Caco-2 (cell line): ENCODE measurements at regions not wholly inside any gene's neighbourhood (a gene's known extent, or its start where the extent isn't known, plus 50 kb on each side); places are given as distances from the start of the nearest gene placed in this dataset.

ENCODE experiments used
- BruUV-seq: library from RNA; stranded (reverse); fragments of 400-500 nt; replicated peaks from 2 replicates; lab custom pipeline; 2021; lab: Mats Ljungman, UMichigan
- CTCF ChIA-PET: fragments of 300-600 bp; sonication (Branson Sonifier 250); formaldehyde crosslinking; loops from one replicate; lab custom pipeline; 2022; ENCODE audit warnings: antibody characterized with exemption; lab: Charles Lee
- POLR2A ChIA-PET: fragments of 300-600 bp; sonication (Branson Sonifier 250); formaldehyde crosslinking; loops from one replicate; lab custom pipeline; 2022; ENCODE audit warnings: antibody characterized with exemption; lab: Charles Lee
- DNase-seq, 2 experiments: peaks; one replicate each; pipeline versions ENCODE4 v3.0.0 to v3.0.0-alpha.2; 2020 to 2022
- H3K27me3 ChIP-seq: replicated peaks from 2 replicates; pipeline ENCODE4 v1.6.0; 2011; ENCODE audit warnings: low read length; ENCODE audit not compliant: control insufficient read depth, insufficient read depth
- H3K36me3 ChIP-seq: 2 replicates; pipeline ENCODE4 v1.5.1; 2011; ENCODE audit warnings: low read length; ENCODE audit not compliant: control insufficient read depth, insufficient read depth
- H3K4me1 ChIP-seq: fragments of 250-450 bp; sonication (Bioruptor Pico); 2 replicates; pipeline ENCODE4 v1.5.1; 2020; ENCODE audit warnings: mild to moderate bottlenecking
- H3K4me3 ChIP-seq: 2 replicates; pipeline ENCODE4 v1.5.1; 2011; ENCODE audit warnings: low read depth, mild to moderate bottlenecking, control low read depth, low read length
- H3K9me3 ChIP-seq: fragments of 250-450 bp; sonication (Bioruptor Pico); 2 replicates; pipeline ENCODE4 v1.5.1; 2020; ENCODE audit warnings: mild to moderate bottlenecking, moderate library complexity
- H3K27ac Mint-ChIP-seq: one replicate; pipeline ENCODE4 v1.8.0; 2022; ENCODE audit warnings: mixed read lengths; ENCODE audit not compliant: unreplicated experiment
- H3K27me3 Mint-ChIP-seq: one replicate; pipeline ENCODE4 v1.8.0; 2022; ENCODE audit warnings: mixed read lengths; ENCODE audit not compliant: insufficient read depth, unreplicated experiment
- H3K36me3 Mint-ChIP-seq: one replicate; pipeline ENCODE4 v1.8.0; 2022; ENCODE audit warnings: mild to moderate bottlenecking, mixed read lengths; ENCODE audit not compliant: insufficient read depth, unreplicated experiment
- H3K4me1 Mint-ChIP-seq: one replicate; pipeline ENCODE4 v1.8.0; 2022; ENCODE audit warnings: low read depth, mixed read lengths; ENCODE audit not compliant: unreplicated experiment
- H3K4me3 Mint-ChIP-seq: one replicate; pipeline ENCODE4 v1.8.0; 2022; ENCODE audit warnings: mild to moderate bottlenecking, moderate library complexity, mixed read lengths; ENCODE audit not compliant: unreplicated experiment
- H3K9me3 Mint-ChIP-seq: one replicate; pipeline ENCODE4 v1.8.0; 2022; ENCODE audit warnings: mixed read lengths; ENCODE audit not compliant: unreplicated experiment
- intact Hi-C: fragments of 100-400 bp; cut with micrococcal nuclease; formaldehyde crosslinking; loops from one replicate; pipeline ENCODE4 v1.10.0; 2022; ENCODE audit not compliant: unreplicated experiment
- TF ChIP-seq, protein P1 (sequence below), 2 experiments: fragments of 200-600 bp in 1 of 2; IDR thresholded peaks; 1 replicate in 1 of 2; 2 replicates in 1 of 2; pipeline versions ENCODE4 v1.5.1 to v1.8.0; 2011 to 2022; ENCODE audit warnings: antibody characterized with exemption in 1 of 2, control low read depth in 1 of 2, inconsistent platforms in 1 of 2, low read depth in 1 of 2, low read length in 1 of 2, mild to moderate bottlenecking in 1 of 2, moderate library complexity in 1 of 2; ENCODE audit not compliant: insufficient read depth in 1 of 2, severe bottlenecking in 1 of 2, unreplicated experiment in 1 of 2

- no peaks in the 10 kb centered on the region for H3K4me1 Mint-ChIP-seq
- TF ChIP-seq, protein P1, sequence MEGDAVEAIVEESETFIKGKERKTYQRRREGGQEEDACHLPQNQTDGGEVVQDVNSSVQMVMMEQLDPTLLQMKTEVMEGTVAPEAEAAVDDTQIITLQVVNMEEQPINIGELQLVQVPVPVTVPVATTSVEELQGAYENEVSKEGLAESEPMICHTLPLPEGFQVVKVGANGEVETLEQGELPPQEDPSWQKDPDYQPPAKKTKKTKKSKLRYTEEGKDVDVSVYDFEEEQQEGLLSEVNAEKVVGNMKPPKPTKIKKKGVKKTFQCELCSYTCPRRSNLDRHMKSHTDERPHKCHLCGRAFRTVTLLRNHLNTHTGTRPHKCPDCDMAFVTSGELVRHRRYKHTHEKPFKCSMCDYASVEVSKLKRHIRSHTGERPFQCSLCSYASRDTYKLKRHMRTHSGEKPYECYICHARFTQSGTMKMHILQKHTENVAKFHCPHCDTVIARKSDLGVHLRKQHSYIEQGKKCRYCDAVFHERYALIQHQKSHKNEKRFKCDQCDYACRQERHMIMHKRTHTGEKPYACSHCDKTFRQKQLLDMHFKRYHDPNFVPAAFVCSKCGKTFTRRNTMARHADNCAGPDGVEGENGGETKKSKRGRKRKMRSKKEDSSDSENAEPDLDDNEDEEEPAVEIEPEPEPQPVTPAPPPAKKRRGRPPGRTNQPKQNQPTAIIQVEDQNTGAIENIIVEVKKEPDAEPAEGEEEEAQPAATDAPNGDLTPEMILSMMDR (IDR thresholded peaks at IDR 0.05; ENCODE audit: insufficient read depth in 1 of 2, low read depth in 1 of 2, low read length in 1 of 2, severe bottlenecking in 1 of 2, unreplicated experiment in 1 of 2), result peak; percentile 40
- H3K27ac Mint-ChIP-seq, result no peak overlapping the region
- H3K36me3 Mint-ChIP-seq, result no peaks in the 10 kb centered on the region
- CTCF ChIA-PET, result interaction anchor here (1.4 kb wide), 1 partner anchor 100 kb away, joined by 7 read pairs; no protein-coding TSS in a partner anchor
- no peaks in the 10 kb centered on the region for H3K9me3 Mint-ChIP-seq
- intact Hi-C loops, result loop anchor here (2.0 kb wide), 2 partner anchors 262 to 1838 kb away; no protein-coding TSS in a partner anchor
- Histone ChIP-seq H3K4me1 (no peaks in the 10 kb centered on the region), H3K27me3 (no peaks in the 10 kb centered on the region; the same call in 1 of the 2 replicates), H3K4me3 (no peak overlapping the region), H3K9me3 (no peaks in the 10 kb centered on the region), H3K36me3 (no peaks in the 10 kb centered on the region)
- peak in 1 of 2 experiments; percentile 9 for DNase-seq
- POLR2A ChIA-PET, result interaction anchor here (0.6 kb wide), 1 partner anchor 369 kb away, joined by 3 read pairs; no protein-coding TSS in a partner anchor
- BruUV-seq, result no TSS peak
- H3K4me3 Mint-ChIP-seq, result no peak overlapping the region
- H3K27me3 Mint-ChIP-seq, result peaks cover 18% of the 10 kb centered on the region
Measured at GRCh38 chr2:219737270-219737691, 109.9 kb downstream of the SLC4A3 start.

- BruUV-seq, result no TSS peak
- ChIA-PET CTCF (interaction anchor here (0.6 kb wide), 1 partner anchor 98 kb away, joined by 5 read pairs; no protein-coding TSS in a partner anchor), POLR2A (no interaction called here)
- Histone ChIP-seq H3K9me3 (no peaks in the 10 kb centered on the region), H3K27me3 (peaks cover 2% of the 10 kb centered on the region), H3K4me3 (no peak overlapping the region), H3K4me1 (no peaks in the 10 kb centered on the region), H3K36me3 (no peaks in the 10 kb centered on the region)
- Mint-ChIP-seq H3K27ac (no peak overlapping the region), H3K27me3 (peaks cover 7% of the 10 kb centered on the region), H3K4me1 (no peaks in the 10 kb centered on the region), H3K4me3 (no peak overlapping the region), H3K36me3 (no peaks in the 10 kb centered on the region), H3K9me3 (no peaks in the 10 kb centered on the region)
- intact Hi-C loops, result no loop called here
- no peak for DNase-seq
- TF ChIP-seq, protein P1 (IDR thresholded peaks at IDR 0.05; ENCODE audit: insufficient read depth in 1 of 2, low read depth in 1 of 2, low read length in 1 of 2, severe bottlenecking in 1 of 2, unreplicated experiment in 1 of 2), result no peak
Measured at GRCh38 chr2:219739066-219739465, 111.6 kb downstream of the SLC4A3 start.

DNA sequence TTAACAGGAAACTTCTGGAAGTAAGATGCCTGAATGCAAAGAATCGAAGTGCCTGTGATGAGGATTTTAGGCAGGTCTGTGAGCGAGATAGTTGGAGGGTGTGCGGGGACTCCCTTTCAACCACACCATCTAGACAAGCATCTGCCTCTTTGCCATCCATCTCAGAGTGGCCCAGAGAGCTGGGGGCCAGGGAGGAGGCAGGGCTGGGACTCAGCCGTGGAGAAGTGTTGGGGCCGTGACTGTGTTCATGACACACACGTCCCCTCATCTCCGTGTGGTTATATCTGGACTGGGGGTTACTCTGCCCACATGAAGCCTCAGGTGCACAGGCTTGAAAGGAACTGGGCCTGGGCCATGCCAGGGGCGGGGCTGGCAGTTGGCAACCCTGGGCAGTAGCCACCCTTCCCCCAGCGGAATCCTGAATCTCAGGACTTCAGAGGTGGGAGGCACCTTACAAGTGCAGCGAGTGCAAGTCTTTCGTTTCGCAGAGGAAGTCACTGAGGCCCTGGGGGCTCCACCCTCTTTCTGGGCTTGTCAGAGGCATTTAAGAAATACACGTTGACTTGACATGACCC is 112.5 kb downstream of the SLC4A3 start:
- TF ChIP-seq, protein P1 (IDR thresholded peaks at IDR 0.05; ENCODE audit: insufficient read depth in 1 of 2, low read depth in 1 of 2, low read length in 1 of 2, severe bottlenecking in 1 of 2, unreplicated experiment in 1 of 2), result no peak
- Mint-ChIP-seq H3K27ac (no peak overlapping the region), H3K9me3 (no peaks in the 10 kb centered on the region), H3K4me1 (no peaks in the 10 kb centered on the region), H3K27me3 (peaks cover 7% of the 10 kb centered on the region), H3K4me3 (no peak overlapping the region), H3K36me3 (no peaks in the 10 kb centered on the region)
- no peak for DNase-seq
- POLR2A ChIA-PET, result no interaction called here
- H3K4me1 ChIP-seq, result no peaks in the 10 kb centered on the region
- no peaks in the 10 kb centered on the region for H3K36me3 ChIP-seq
- H3K27me3 ChIP-seq, result peaks cover 3% of the 10 kb centered on the region
- no peaks in the 10 kb centered on the region for H3K9me3 ChIP-seq
- intact Hi-C loops, result no loop called here
- no TSS peak for BruUV-seq
- CTCF ChIA-PET, result no interaction called here
- H3K4me3 ChIP-seq, result no peak overlapping the region
